ENCODE measurements at regions not wholly inside any gene's neighbourhood (a gene's known extent, or its start where the extent isn't known, plus 50 kb on each side); places are given as distances from the start of the nearest gene placed in this dataset.

- Histone ChIP-seq H3K9me3 (no peaks in the 10 kb centered on the region), H3K27me3 (no peaks in the 10 kb centered on the region), H3K27ac (no peak overlapping the region), H3K4me1 (no peaks in the 10 kb centered on the region), H3K36me3 (no peaks in the 10 kb centered on the region), H3K4me3 (no peak overlapping the region)
- intact Hi-C loops (cut with DNase I; ENCODE audit: low total_unique reads) = no loop called here
- no peak for TF ChIP-seq POLR2A (IDR thresholded peaks at IDR 0.05)
- no peak for TF ChIP-seq POLR2AphosphoS5 (IDR thresholded peaks at IDR 0.05)
- TF ChIP-seq CTCF (IDR thresholded peaks at IDR 0.05) = no peak
- no peak for DNase-seq (ENCODE audit: low spot score in 2 of 2)
Measured at GRCh38 chr2:235357881-235358280, 136.0 kb upstream of the AGAP1 start.

- intact Hi-C loops (cut with DNase I; ENCODE audit: low total_unique reads) = no loop called here
- no peak overlapping the region for H3K27ac ChIP-seq
- TF ChIP-seq POLR2A (IDR thresholded peaks at IDR 0.05) (no peak), POLR2AphosphoS5 (IDR thresholded peaks at IDR 0.05) (no peak), CTCF (IDR thresholded peaks at IDR 0.05) (no peak)
- no peak overlapping the region for H3K4me3 ChIP-seq
- no peaks in the 10 kb centered on the region for H3K36me3 ChIP-seq
- H3K27me3 ChIP-seq = no peaks in the 10 kb centered on the region
- H3K4me1 ChIP-seq = no peaks in the 10 kb centered on the region
- no peak for DNase-seq (ENCODE audit: low spot score in 2 of 2)
- no peaks in the 10 kb centered on the region for H3K9me3 ChIP-seq
Measured at GRCh38 chr2:235358981-235359471, 134.8 kb upstream of the AGAP1 start.

GRCh38 chr2:235360446-235360845, 133.4 kb upstream of the AGAP1 start:
- Histone ChIP-seq H3K9me3 (no peaks in the 10 kb centered on the region), H3K36me3 (no peaks in the 10 kb centered on the region), H3K27me3 (no peaks in the 10 kb centered on the region)

GRCh38 chr2:235365743-235366142, 128.1 kb upstream of the AGAP1 start:
- TF ChIP-seq POLR2A (IDR thresholded peaks at IDR 0.05) = no peak
- no peak for TF ChIP-seq CTCF (IDR thresholded peaks at IDR 0.05)
- no peak for TF ChIP-seq POLR2AphosphoS5 (IDR thresholded peaks at IDR 0.05)
- H3K4me3 ChIP-seq = no peak overlapping the region
- no peaks in the 10 kb centered on the region for H3K4me1 ChIP-seq
- intact Hi-C loops (cut with DNase I; ENCODE audit: low total_unique reads) = no loop called here
- no peak for DNase-seq (ENCODE audit: low spot score in 2 of 2)
- H3K27ac ChIP-seq = no peak overlapping the region
- H3K27me3 ChIP-seq = no peaks in the 10 kb centered on the region
- H3K36me3 ChIP-seq = no peaks in the 10 kb centered on the region
- H3K9me3 ChIP-seq = no peaks in the 10 kb centered on the region

More at GRCh38 chr2:235360446-235360845, 133.4 kb upstream of the AGAP1 start:
- H3K4me3 ChIP-seq = no peak overlapping the region
- H3K4me1 ChIP-seq = no peaks in the 10 kb centered on the region
- TF ChIP-seq POLR2A (IDR thresholded peaks at IDR 0.05) (no peak), CTCF (IDR thresholded peaks at IDR 0.05) (no peak), POLR2AphosphoS5 (IDR thresholded peaks at IDR 0.05) (no peak)
- intact Hi-C loops (cut with DNase I; ENCODE audit: low total_unique reads) = no loop called here
- no peak for DNase-seq (ENCODE audit: low spot score in 2 of 2)
- no peak overlapping the region for H3K27ac ChIP-seq

- H3K27me3 ChIP-seq = no peaks in the 10 kb centered on the region
- H3K9me3 ChIP-seq = no peaks in the 10 kb centered on the region
- H3K36me3 ChIP-seq = no peaks in the 10 kb centered on the region
- H3K4me1 ChIP-seq = no peaks in the 10 kb centered on the region
- no peak overlapping the region for H3K4me3 ChIP-seq
- no peak for DNase-seq (ENCODE audit: low spot score in 2 of 2)
- H3K27ac ChIP-seq = no peak overlapping the region
- intact Hi-C loops (cut with DNase I; ENCODE audit: low total_unique reads) = no loop called here
- TF ChIP-seq POLR2AphosphoS5 (IDR thresholded peaks at IDR 0.05) = no peak
Measured at GRCh38 chr2:235366390-235366789, 127.5 kb upstream of the AGAP1 start.

- Histone ChIP-seq H3K9me3 (no peaks in the 10 kb centered on the region), H3K4me1 (no peaks in the 10 kb centered on the region), H3K36me3 (no peaks in the 10 kb centered on the region), H3K4me3 (no peak overlapping the region), H3K27ac (no peak overlapping the region), H3K27me3 (no peaks in the 10 kb centered on the region)
- no peak for DNase-seq (ENCODE audit: low spot score in 2 of 2)
- no peak for TF ChIP-seq POLR2A (IDR thresholded peaks at IDR 0.05)
- no peak for TF ChIP-seq POLR2AphosphoS5 (IDR thresholded peaks at IDR 0.05)
- no peak for TF ChIP-seq CTCF (IDR thresholded peaks at IDR 0.05)
- intact Hi-C loops (cut with DNase I; ENCODE audit: low total_unique reads) = no loop called here
Measured at GRCh38 chr2:235366807-235367206, 127.0 kb upstream of the AGAP1 start.

Data from breast epithelium (tissue), 4 donors.